PC-3 (cell line): ENCODE measurements at regions not wholly inside any gene's neighbourhood (a gene's known extent, or its start where the extent isn't known, plus 50 kb on each side); places are given as distances from the start of the nearest gene placed in this dataset.

Experiments used
- ATAC-seq: fragments of 200-7000 bp; cut with Tn5 transposase; 2 replicates; pipeline ENCODE4 v1.9.1; 2020; ENCODE audit warnings: mild to moderate bottlenecking, moderate library complexity
- BruUV-seq: library from RNA; stranded (reverse); fragments of 400-500 nt; replicated peaks from 2 replicates; lab custom pipeline; 2021; lab: Mats Ljungman, UMichigan
- CTCF ChIA-PET: fragments of 300-600 bp; sonication (Branson Sonifier 250); formaldehyde crosslinking; loops from one replicate; lab custom pipeline; 2022; ENCODE audit warnings: antibody characterized with exemption; lab: Charles Lee
- POLR2A ChIA-PET: fragments of 300-600 bp; sonication (Branson Sonifier 250); formaldehyde crosslinking; loops from one replicate; lab custom pipeline; 2022; ENCODE audit warnings: antibody characterized with exemption; ENCODE audit not compliant: unreplicated experiment; lab: Charles Lee
- DNase-seq: peaks from one replicate; pipeline ENCODE4 v3.0.0-alpha.2; 2015
- H2AFZ ChIP-seq: fragments of 300-600 bp; sonication (generic); 2 replicates; pipeline ENCODE4 v1.6.0; 2016; ENCODE audit warnings: antibody characterized with exemption, low read length
- H3F3A ChIP-seq: fragments of 300-600 bp; sonication (generic); one replicate; pipeline ENCODE4 v1.6.0; 2017; ENCODE audit warnings: antibody characterized with exemption, low read length, control low read depth, mild to moderate bottlenecking; ENCODE audit not compliant: unreplicated experiment
- H3K27ac ChIP-seq: fragments of 300-600 bp; sonication (generic); 2 replicates; pipeline ENCODE4 v1.5.1; 2016; ENCODE audit warnings: mild to moderate bottlenecking, low read length
- H3K27me3 ChIP-seq: fragments of 300-600 bp; sonication (generic); 2 replicates; pipeline ENCODE4 v1.6.1; 2016; ENCODE audit warnings: low read length, mixed read lengths
- H3K36me3 ChIP-seq: fragments of 300-600 bp; sonication (generic); 2 replicates; pipeline ENCODE4 v1.6.1; 2016; ENCODE audit warnings: low read depth, mixed run types, low read length, mixed read lengths
- H3K4me1 ChIP-seq: fragments of 300-600 bp; sonication (generic); 2 replicates; pipeline ENCODE4 v1.5.1; 2016; ENCODE audit warnings: low read length; ENCODE audit not compliant: insufficient read depth
- H3K4me2 ChIP-seq: fragments of 300-600 bp; sonication (generic); 2 replicates; pipeline ENCODE4 v1.6.0; 2016; ENCODE audit warnings: low read length
- H3K4me3 ChIP-seq: fragments of 300-600 bp; sonication (generic); 2 replicates; pipeline ENCODE4 v1.5.1; 2016; ENCODE audit warnings: mild to moderate bottlenecking, low read length, mixed read lengths
- H3K79me2 ChIP-seq: fragments of 300-600 bp; sonication (generic); 2 replicates; pipeline ENCODE4 v1.6.1; 2017; ENCODE audit warnings: low read length, mixed read lengths
- H3K9ac ChIP-seq: fragments of 300-600 bp; sonication (generic); 2 replicates; pipeline ENCODE4 v1.6.0; 2016; ENCODE audit warnings: mild to moderate bottlenecking, low read length
- H3K9me2 ChIP-seq: fragments of 300-600 bp; sonication (generic); replicated peaks from 2 replicates; pipeline ENCODE4 v1.6.1; 2016; ENCODE audit warnings: mixed run types, low read length, mixed read lengths
- H3K9me3 ChIP-seq: fragments of 300-600 bp; sonication (generic); 2 replicates; pipeline ENCODE4 v1.6.1; 2016; ENCODE audit warnings: low read length, mixed read lengths
- H4K20me1 ChIP-seq: fragments of 300-600 bp; sonication (generic); 2 replicates; pipeline ENCODE4 v1.6.1; 2016; ENCODE audit warnings: low read length, mixed read lengths
- EZH2 ChIP-seq: fragments of 300-600 bp; sonication (generic); IDR thresholded peaks from one replicate; pipeline ENCODE4 v1.6.1; 2017; ENCODE audit warnings: antibody characterized with exemption, mild to moderate bottlenecking, low read length; ENCODE audit not compliant: unreplicated experiment
- EZH2phosphoT487 ChIP-seq: fragments of 300-600 bp; sonication (generic); IDR thresholded peaks from 2 replicates; pipeline ENCODE4 v1.6.1; 2018; ENCODE audit warnings: mild to moderate bottlenecking, antibody characterized with exemption, low read length, borderline replicate concordance
- intact Hi-C: fragments of 100-400 bp; cut with micrococcal nuclease; formaldehyde crosslinking; loops from 2 replicates; pipeline ENCODE4 v1.9.0; 2023
- TF ChIP-seq, protein P1 (sequence below): fragments of 300-600 bp; sonication (generic); conservative IDR thresholded peaks from 2 replicates; pipeline ENCODE4 v1.5.1; 2017; ENCODE audit warnings: antibody characterized with exemption, low read depth, mild to moderate bottlenecking, low read length

DNA sequence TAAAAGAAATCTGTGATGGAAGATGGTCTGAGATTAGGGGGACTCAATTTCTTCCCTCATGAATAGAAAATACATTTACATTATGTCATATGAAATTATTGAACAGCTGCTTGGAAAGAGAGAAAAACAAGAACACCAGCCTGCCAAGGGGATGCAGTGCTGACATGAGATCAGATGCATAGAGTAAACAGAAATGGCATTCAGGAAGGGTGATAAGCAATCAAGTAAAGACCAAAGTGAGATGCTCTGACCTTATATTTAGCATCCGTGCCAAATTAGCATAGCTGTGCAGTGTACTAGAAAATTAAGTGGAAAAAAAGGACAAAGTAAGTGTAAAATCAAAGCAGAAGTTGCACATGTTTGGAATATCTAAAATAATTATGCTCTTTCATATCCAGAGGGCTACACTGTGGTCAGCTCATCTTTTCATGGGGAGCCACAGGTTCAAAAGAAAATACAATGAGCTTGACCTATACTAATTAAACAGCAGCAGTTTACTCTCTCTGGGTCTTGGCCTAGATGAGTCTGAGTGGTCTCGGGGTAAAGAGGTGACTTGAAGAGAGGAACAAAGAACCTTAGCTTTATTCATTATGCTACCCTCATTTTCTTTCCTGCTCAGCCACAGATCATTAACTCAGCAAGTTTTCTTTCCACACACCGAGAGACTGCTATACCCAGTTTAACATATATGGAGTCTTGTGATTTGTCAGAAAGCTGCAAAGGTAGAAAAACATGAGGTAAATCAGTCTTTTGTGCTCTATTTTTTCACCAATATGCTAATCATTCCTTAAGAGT is 359.4 kb upstream of the FOXG1 start:
- no TSS peak for BruUV-seq
- Histone ChIP-seq H3K9me2 (no peaks in the 10 kb centered on the region), H3K9ac (no peak overlapping the region), H3K4me2 (no peak overlapping the region), H3K9me3 (no peaks in the 10 kb centered on the region), H2AFZ (no peak overlapping the region), H3K27ac (no peak overlapping the region), H3F3A (no peaks in the 10 kb centered on the region), H3K4me1 (peaks cover 21% of the 10 kb centered on the region), H3K27me3 (no peaks in the 10 kb centered on the region), H3K36me3 (no peaks in the 10 kb centered on the region), H4K20me1 (no peaks in the 10 kb centered on the region), H3K4me3 (no peak overlapping the region), H3K79me2 (no peaks in the 10 kb centered on the region)
- intact Hi-C loops, result no loop called here
- POLR2A ChIA-PET, result no interaction called here
- DNase-seq, result no peak
- CTCF ChIA-PET, result no interaction called here
- TF ChIP-seq EZH2phosphoT487 (no peak), EZH2 (no peak)
- TF ChIP-seq, protein P1, sequence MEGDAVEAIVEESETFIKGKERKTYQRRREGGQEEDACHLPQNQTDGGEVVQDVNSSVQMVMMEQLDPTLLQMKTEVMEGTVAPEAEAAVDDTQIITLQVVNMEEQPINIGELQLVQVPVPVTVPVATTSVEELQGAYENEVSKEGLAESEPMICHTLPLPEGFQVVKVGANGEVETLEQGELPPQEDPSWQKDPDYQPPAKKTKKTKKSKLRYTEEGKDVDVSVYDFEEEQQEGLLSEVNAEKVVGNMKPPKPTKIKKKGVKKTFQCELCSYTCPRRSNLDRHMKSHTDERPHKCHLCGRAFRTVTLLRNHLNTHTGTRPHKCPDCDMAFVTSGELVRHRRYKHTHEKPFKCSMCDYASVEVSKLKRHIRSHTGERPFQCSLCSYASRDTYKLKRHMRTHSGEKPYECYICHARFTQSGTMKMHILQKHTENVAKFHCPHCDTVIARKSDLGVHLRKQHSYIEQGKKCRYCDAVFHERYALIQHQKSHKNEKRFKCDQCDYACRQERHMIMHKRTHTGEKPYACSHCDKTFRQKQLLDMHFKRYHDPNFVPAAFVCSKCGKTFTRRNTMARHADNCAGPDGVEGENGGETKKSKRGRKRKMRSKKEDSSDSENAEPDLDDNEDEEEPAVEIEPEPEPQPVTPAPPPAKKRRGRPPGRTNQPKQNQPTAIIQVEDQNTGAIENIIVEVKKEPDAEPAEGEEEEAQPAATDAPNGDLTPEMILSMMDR, result no peak
- ATAC-seq, result no peak

DNA sequence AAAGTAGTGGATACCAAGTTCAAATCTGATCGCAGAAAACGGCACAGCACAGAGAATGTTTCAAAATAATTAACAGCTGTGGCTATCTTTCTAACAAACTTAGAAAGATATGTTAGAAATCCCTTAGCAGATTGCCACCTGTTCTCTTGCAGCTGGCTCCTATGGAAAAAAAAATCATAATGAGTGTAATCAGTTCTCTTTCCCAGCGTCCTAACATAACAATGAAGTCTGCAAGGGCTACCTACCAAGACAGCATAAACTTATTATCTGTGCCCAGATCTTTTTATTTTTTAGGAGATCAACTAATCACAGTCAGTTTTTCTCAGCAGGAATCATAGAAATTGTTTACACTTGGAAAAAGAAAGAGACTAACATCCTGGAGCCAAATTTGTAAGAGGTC is 358.6 kb upstream of the FOXG1 start:
- no peaks in the 10 kb centered on the region for H3K36me3 ChIP-seq
- ChIA-PET CTCF (no interaction called here), POLR2A (no interaction called here)
- H2AFZ ChIP-seq, result no peak overlapping the region
- no peaks in the 10 kb centered on the region for H3K27me3 ChIP-seq
- no peaks in the 10 kb centered on the region for H3F3A ChIP-seq
- no peak overlapping the region for H3K9ac ChIP-seq
- no TSS peak for BruUV-seq
- H3K4me3 ChIP-seq, result no peak overlapping the region
- no peaks in the 10 kb centered on the region for H3K79me2 ChIP-seq
- no peaks in the 10 kb centered on the region for H3K9me2 ChIP-seq
- no peaks in the 10 kb centered on the region for H4K20me1 ChIP-seq
- TF ChIP-seq EZH2phosphoT487 (no peak), EZH2 (no peak)
- TF ChIP-seq, protein P1, result no peak
- H3K4me2 ChIP-seq, result no peak overlapping the region
- intact Hi-C loops, result no loop called here
- H3K4me1 ChIP-seq, result peaks cover 21% of the 10 kb centered on the region
- ATAC-seq (no peak), DNase-seq (no peak)
- no peak overlapping the region for H3K27ac ChIP-seq
- H3K9me3 ChIP-seq, result no peaks in the 10 kb centered on the region

DNA sequence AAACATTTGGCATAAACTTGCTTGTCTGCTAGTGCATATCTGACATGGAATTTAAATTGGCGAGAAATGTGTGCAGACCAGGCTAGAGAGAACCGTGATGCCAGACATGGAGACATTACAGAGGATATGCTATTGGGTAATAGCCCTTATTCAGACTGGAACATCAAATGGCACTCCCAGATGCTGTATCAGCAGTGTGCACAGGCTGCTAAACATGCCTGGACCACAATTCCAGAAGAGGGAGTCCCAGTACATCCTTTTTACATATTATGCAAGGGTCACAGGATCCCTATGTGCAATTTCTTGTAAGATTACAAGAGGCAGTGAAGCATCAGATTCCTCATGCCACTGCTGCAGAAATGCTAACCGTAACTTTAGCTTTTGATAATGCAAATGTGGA is 354.5 kb upstream of the FOXG1 start:
- H3K9me3 ChIP-seq, result no peaks in the 10 kb centered on the region
- ATAC-seq (peak; percentile 35), DNase-seq (no peak)
- no peaks in the 10 kb centered on the region for H3F3A ChIP-seq
- H3K9ac ChIP-seq, result no peak overlapping the region
- no peak overlapping the region for H2AFZ ChIP-seq
- no peaks in the 10 kb centered on the region for H3K27me3 ChIP-seq
- TF ChIP-seq EZH2phosphoT487 (no peak), EZH2 (no peak)
- TF ChIP-seq, protein P1, result no peak
- no peaks in the 10 kb centered on the region for H3K79me2 ChIP-seq
- CTCF ChIA-PET, result interaction anchor here (0.6 kb wide), 1 partner anchor 196 kb away, joined by 3 read pairs; no protein-coding TSS in a partner anchor
- no peak overlapping the region for H3K27ac ChIP-seq
- no TSS peak for BruUV-seq
- H3K36me3 ChIP-seq, result no peaks in the 10 kb centered on the region
- H3K4me3 ChIP-seq, result no peak overlapping the region
- no peaks in the 10 kb centered on the region for H3K4me1 ChIP-seq
- POLR2A ChIA-PET, result interaction anchor here (0.7 kb wide), 1 partner anchor 10 kb away, joined by 5 read pairs; no protein-coding TSS in a partner anchor
- H3K9me2 ChIP-seq, result no peaks in the 10 kb centered on the region
- intact Hi-C loops, result no loop called here
- no peaks in the 10 kb centered on the region for H4K20me1 ChIP-seq
- no peak overlapping the region for H3K4me2 ChIP-seq
